ENCODE measurements at regions not wholly inside any gene's neighbourhood (a gene's known extent, or its start where the extent isn't known, plus 50 kb on each side); places are given as distances from the start of the nearest gene placed in this dataset.

- H4K20me1 ChIP-seq (ENCODE audit: insufficient read depth, low read length), result no peaks in the 10 kb centered on the region
- no peak overlapping the region for H3K9ac ChIP-seq (ENCODE audit: insufficient read depth, low read depth, low read length)
- no peak overlapping the region for H3K4me3 ChIP-seq (replicated peaks in 1 of 3; ENCODE audit: insufficient read depth in 1 of 3, low read depth in 2 of 3, low read length in 3 of 3)
- no peak for TF ChIP-seq ZNF24 (IDR thresholded peaks at IDR 0.05)
- no peak for TF ChIP-seq ZNF781 (CRISPR knock-in tag; IDR thresholded peaks at IDR 0.05; ENCODE audit: borderline replicate concordance, not compliant biosample characterization)
- no peak for TF ChIP-seq TEF (CRISPR knock-in tag; IDR thresholded peaks at IDR 0.05)
- no peak for TF ChIP-seq HDAC6 (IDR thresholded peaks at IDR 0.05; ENCODE audit: low read depth, low read length)
- TF ChIP-seq HNF1B (CRISPR knock-in tag; IDR thresholded peaks at IDR 0.05), result no peak
- no peak for TF ChIP-seq ZFX (CRISPR knock-in tag; IDR thresholded peaks at IDR 0.05; ENCODE audit: low read depth)
- no peak for TF ChIP-seq ZBTB20 (CRISPR knock-in tag; IDR thresholded peaks at IDR 0.05; ENCODE audit: borderline replicate concordance, low read depth)
- TF ChIP-seq ZBTB8A (CRISPR knock-in tag; IDR thresholded peaks at IDR 0.05; ENCODE audit: borderline replicate concordance, low read depth), result no peak
- no peak for TF ChIP-seq ZNF800 (CRISPR knock-in tag; IDR thresholded peaks at IDR 0.05)
- TF ChIP-seq ZKSCAN1 (IDR thresholded peaks at IDR 0.05; ENCODE audit: low read length), result no peak
- TF ChIP-seq ERF (CRISPR knock-in tag; IDR thresholded peaks at IDR 0.05), result no peak
- TF ChIP-seq SALL2 (CRISPR knock-in tag; IDR thresholded peaks at IDR 0.05), result no peak
- H3K79me2 ChIP-seq (ENCODE audit: insufficient read depth, low read length), result no peaks in the 10 kb centered on the region
- no peak for FAIRE-seq
- no peaks in the 10 kb centered on the region for H3K27me3 ChIP-seq (ENCODE audit: control insufficient read depth in 1 of 2, insufficient read depth in 2 of 2, low read length in 2 of 2)
- no peak overlapping the region for H3K4me2 ChIP-seq (ENCODE audit: low read depth, low read length)
- 3% methylated on average over 1 of the region's 1 CpG for WGBS (ENCODE audit: low lambda C conversion rate)
- no TSS peak for BruUV-seq (replicated peaks)
- H3K36me3 ChIP-seq (replicated peaks in 1 of 2; ENCODE audit: control insufficient read depth in 1 of 2, insufficient read depth in 2 of 2, low read length in 2 of 2), result no peaks in the 10 kb centered on the region
- no peak overlapping the region for H2AFZ ChIP-seq (ENCODE audit: low read length)
- POLR2A ChIA-PET, result no interaction called here
- in situ Hi-C loops (cut with HindIII; ENCODE audit: extremely low pct_ligation_motif_present, low pct_unique_long_range_greater_than_20kb), result no loop called here
- intact Hi-C loops (cut with micrococcal nuclease; ENCODE audit: unreplicated experiment), result no loop called here
- CTCF ChIA-PET (ENCODE audit: low intra/inter-chr PET ratio, low total read pairs), result no interaction called here
- no peak overlapping the region for H3K27ac ChIP-seq (ENCODE audit: extremely low read length, insufficient read depth, low read length)
- ATAC-seq, result no peak
- H3K9me3 ChIP-seq (ENCODE audit: low read length), result no peaks in the 10 kb centered on the region
- H3K4me1 ChIP-seq (ENCODE audit: insufficient read depth, low read length), result no peaks in the 10 kb centered on the region
- DNase-seq (ENCODE audit: low spot score), result no peak
Measured at GRCh38 chr6:117028256-117028655, 151.2 kb downstream of the RFX6 start.

All from HepG2 (cell line).